Karpas-422 (cell line): ENCODE measurements at regions not wholly inside any gene's neighbourhood (a gene's known extent, or its start where the extent isn't known, plus 50 kb on each side); places are given as distances from the start of the nearest gene placed in this dataset.

ENCODE experiments used
- DNase-seq: peaks from one replicate; pipeline ENCODE4 v3.0.0-alpha.2; 2015
- H2AFZ ChIP-seq: fragments of 200-600 bp; sonication (generic); 2 replicates; pipeline ENCODE4 v1.6.1; 2014; ENCODE audit warnings: antibody characterized with exemption, low read length, mixed read lengths
- H3K27ac ChIP-seq: fragments of 200-600 bp; sonication (generic); 2 replicates; pipeline ENCODE4 v1.5.1; 2014; ENCODE audit warnings: mild to moderate bottlenecking, low read length, moderate library complexity
- H3K27me3 ChIP-seq: fragments of 200-600 bp; sonication (generic); 2 replicates; pipeline ENCODE4 v1.6.1; 2014; ENCODE audit warnings: low read length, mixed read lengths
- H3K36me3 ChIP-seq: fragments of 200-600 bp; sonication (generic); 2 replicates; pipeline ENCODE4 v1.6.1; 2014; ENCODE audit warnings: low read length, mixed read lengths; ENCODE audit not compliant: insufficient read depth
- H3K4me1 ChIP-seq: fragments of 200-600 bp; sonication (generic); 2 replicates; pipeline ENCODE4 v1.6.1; 2014; ENCODE audit warnings: mild to moderate bottlenecking, low read length, mixed read lengths
- H3K4me2 ChIP-seq: fragments of 200-600 bp; sonication (generic); 2 replicates; pipeline ENCODE4 v1.6.1; 2014; ENCODE audit warnings: low read length, low read depth, mild to moderate bottlenecking; ENCODE audit not compliant: poor library complexity, severe bottlenecking
- H3K4me3 ChIP-seq: fragments of 200-600 bp; sonication (generic); 2 replicates; pipeline ENCODE4 v1.5.1; 2014; ENCODE audit warnings: mild to moderate bottlenecking, antibody characterized with exemption, low read length, mixed read lengths
- H3K79me2 ChIP-seq: fragments of 200-600 bp; sonication (generic); 2 replicates; pipeline ENCODE4 v1.6.1; 2014; ENCODE audit warnings: mild to moderate bottlenecking, low read length, mixed read lengths
- H3K9ac ChIP-seq: fragments of 200-600 bp; sonication (generic); 2 replicates; pipeline ENCODE4 v1.6.0; 2014; ENCODE audit warnings: low read length
- H3K9me2 ChIP-seq: fragments of 200-600 bp; sonication (generic), shearing (Covaris generic); replicated peaks from 2 replicates; pipeline ENCODE4 v1.6.0; 2014; ENCODE audit warnings: mild to moderate bottlenecking, low read length, moderate library complexity; ENCODE audit not compliant: insufficient read depth
- H3K9me3 ChIP-seq: fragments of 300-700, 200-600 bp; sonication (generic); 2 replicates; pipeline ENCODE4 v1.6.1; 2014; ENCODE audit warnings: low read length, mixed read lengths
- H4K20me1 ChIP-seq: fragments of 200-600 bp; sonication (generic); 2 replicates; pipeline ENCODE4 v1.6.1; 2014; ENCODE audit warnings: mild to moderate bottlenecking, antibody characterized with exemption, low read length, low read depth; ENCODE audit not compliant: insufficient read depth

DNA sequence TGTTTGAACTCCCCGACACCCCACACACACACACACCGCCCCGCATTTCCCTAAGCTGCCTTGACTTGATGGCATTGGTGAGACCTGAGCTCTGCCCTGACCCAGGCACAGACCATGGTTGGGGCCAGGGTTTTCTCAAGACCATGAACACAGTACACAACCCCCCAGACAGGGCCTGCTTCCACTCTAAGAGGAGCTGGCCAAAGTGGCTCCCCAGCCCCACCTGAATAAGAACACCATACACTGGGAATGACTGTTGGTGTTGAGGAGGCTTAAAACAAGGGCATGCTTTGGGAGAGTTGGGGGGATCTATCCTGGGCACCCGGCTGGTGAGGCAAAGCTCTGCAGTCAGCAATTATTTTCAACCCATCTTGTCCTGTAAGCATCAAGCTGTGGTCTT lies 77.6 kb upstream of the SYT6 start:
- no peak overlapping the region for H2AFZ ChIP-seq
- no peak overlapping the region for H3K9ac ChIP-seq
- H3K4me1 ChIP-seq, result peaks cover 8% of the 10 kb centered on the region
- H3K27me3 ChIP-seq, result no peaks in the 10 kb centered on the region
- H3K4me2 ChIP-seq, result no peak overlapping the region
- no peaks in the 10 kb centered on the region for H4K20me1 ChIP-seq
- H3K79me2 ChIP-seq, result no peaks in the 10 kb centered on the region
- DNase-seq, result no peak
- no peaks in the 10 kb centered on the region for H3K9me2 ChIP-seq
- no peaks in the 10 kb centered on the region for H3K36me3 ChIP-seq
- no peak overlapping the region for H3K4me3 ChIP-seq
- no peak overlapping the region for H3K27ac ChIP-seq
- H3K9me3 ChIP-seq, result no peaks in the 10 kb centered on the region

DNA sequence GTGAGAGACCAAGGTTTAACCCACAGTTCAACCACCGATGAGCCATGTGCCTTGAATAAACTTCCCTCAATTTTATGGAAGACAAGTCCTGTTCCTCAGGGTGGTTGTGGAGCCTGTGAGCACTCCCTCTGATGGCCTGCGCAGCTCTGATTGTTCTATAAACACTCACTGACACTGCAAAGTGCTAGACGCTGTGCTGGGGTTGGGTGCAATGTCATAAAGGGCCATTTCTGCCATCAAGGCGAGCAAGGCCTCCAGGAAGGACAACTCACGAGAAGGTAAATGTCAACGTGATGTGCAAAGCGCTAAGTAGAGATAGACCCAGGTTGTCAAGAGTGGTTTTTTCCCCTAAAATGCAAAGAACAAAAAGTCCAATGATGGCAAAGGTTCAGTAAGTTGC lies 75.7 kb upstream of the SYT6 start:
- Histone ChIP-seq H2AFZ (no peak overlapping the region), H4K20me1 (no peaks in the 10 kb centered on the region), H3K27me3 (no peaks in the 10 kb centered on the region), H3K36me3 (no peaks in the 10 kb centered on the region), H3K4me1 (peaks cover 2% of the 10 kb centered on the region), H3K9me3 (no peaks in the 10 kb centered on the region), H3K4me3 (no peak overlapping the region), H3K79me2 (no peaks in the 10 kb centered on the region), H3K9ac (no peak overlapping the region), H3K9me2 (no peaks in the 10 kb centered on the region), H3K27ac (no peak overlapping the region), H3K4me2 (no peak overlapping the region)
- DNase-seq, result no peak

DNA sequence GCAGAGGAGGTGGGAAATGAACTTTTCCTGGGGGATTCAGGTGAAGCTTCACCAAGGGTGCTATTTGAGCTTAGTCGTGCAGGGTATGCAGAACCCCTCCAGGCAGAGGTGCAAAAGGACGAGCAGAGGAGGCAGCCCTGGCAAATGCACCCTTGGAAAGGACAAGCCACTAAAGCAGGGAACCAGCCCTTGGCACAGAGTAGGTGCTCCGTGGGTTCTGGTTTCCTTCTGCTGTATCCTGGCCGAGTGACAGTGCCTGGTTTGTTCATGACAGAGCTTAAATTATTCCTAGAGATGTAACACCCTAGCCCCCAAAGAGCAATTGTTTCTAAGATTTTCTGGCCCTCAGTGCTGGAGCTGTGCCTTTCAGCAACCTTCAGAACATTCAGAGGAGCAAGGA lies 73.4 kb upstream of the SYT6 start:
- no peak overlapping the region for H3K27ac ChIP-seq
- no peak overlapping the region for H3K4me3 ChIP-seq
- DNase-seq, result no peak
- H3K4me1 ChIP-seq, result no peaks in the 10 kb centered on the region
- H3K9me3 ChIP-seq, result no peaks in the 10 kb centered on the region
- no peaks in the 10 kb centered on the region for H3K79me2 ChIP-seq
- H3K27me3 ChIP-seq, result no peaks in the 10 kb centered on the region
- H2AFZ ChIP-seq, result no peak overlapping the region
- H4K20me1 ChIP-seq, result no peaks in the 10 kb centered on the region
- H3K36me3 ChIP-seq, result no peaks in the 10 kb centered on the region
- no peak overlapping the region for H3K9ac ChIP-seq
- H3K4me2 ChIP-seq, result no peak overlapping the region
- H3K9me2 ChIP-seq, result no peaks in the 10 kb centered on the region

DNA sequence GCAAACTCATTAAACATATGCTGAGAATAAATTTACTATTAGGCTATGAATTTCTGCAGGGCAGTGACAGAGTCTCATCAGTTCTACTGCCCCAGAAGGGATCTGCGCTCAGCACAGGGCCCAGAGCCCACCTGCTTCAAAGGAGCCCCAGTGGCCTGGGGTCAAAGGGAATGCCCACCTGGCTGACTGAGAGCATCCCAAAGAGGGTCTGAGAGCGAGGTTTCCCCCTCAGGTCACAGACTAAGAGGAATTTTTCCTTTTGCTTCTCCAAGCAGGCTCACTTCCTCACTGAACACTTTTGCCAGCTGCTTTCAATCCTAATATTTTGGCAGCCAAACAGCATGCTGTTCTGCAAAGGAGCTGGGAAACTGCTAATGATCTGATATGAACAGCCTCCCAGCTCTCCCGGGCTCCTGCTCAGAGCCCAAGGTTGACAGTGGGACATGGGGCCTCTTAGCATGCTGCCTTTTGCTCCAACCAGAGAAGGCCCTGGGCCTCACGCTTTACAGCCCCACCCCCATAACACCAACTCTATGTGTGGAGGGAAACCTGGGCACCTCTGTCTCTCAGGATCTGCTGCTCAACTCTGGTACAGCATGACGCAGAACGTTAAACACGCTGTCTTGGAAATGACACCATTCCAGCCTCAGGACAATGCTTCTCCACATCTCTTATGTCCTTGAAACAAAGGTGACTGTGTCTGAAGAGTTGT lies 70.7 kb upstream of the SYT6 start:
- H3K9me2 ChIP-seq, result no peaks in the 10 kb centered on the region
- H3K9me3 ChIP-seq, result no peaks in the 10 kb centered on the region
- H3K4me2 ChIP-seq, result no peak overlapping the region
- no peak overlapping the region for H3K4me3 ChIP-seq
- no peak overlapping the region for H3K9ac ChIP-seq
- H3K27ac ChIP-seq, result no peak overlapping the region
- no peaks in the 10 kb centered on the region for H3K27me3 ChIP-seq
- no peaks in the 10 kb centered on the region for H4K20me1 ChIP-seq
- H3K79me2 ChIP-seq, result no peaks in the 10 kb centered on the region
- H3K36me3 ChIP-seq, result no peaks in the 10 kb centered on the region
- H2AFZ ChIP-seq, result no peak overlapping the region
- H3K4me1 ChIP-seq, result no peaks in the 10 kb centered on the region
- no peak for DNase-seq

DNA sequence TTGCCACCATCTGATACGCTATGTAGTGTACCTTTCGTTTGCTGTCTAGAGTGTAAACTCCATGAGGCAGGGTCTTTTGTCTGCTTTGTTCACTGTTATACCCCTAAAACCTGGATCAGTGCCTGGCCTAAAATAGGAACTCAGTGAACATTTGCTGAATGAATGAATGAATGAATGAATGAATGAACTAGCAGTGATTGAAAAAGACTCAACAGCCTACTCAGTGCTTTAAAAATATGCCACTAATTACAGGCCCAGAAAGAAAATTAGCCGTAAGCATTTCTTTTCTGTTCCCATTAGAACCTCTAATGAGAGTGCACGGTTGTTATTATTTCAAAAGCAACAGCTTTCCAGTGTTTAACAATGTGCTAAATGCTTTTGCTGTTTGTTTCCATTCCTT lies 69.3 kb upstream of the SYT6 start:
- Histone ChIP-seq H3K9me2 (no peaks in the 10 kb centered on the region), H2AFZ (no peak overlapping the region), H3K9ac (no peak overlapping the region), H3K27me3 (no peaks in the 10 kb centered on the region), H3K4me3 (no peak overlapping the region), H3K4me1 (no peaks in the 10 kb centered on the region), H4K20me1 (no peaks in the 10 kb centered on the region), H3K9me3 (no peaks in the 10 kb centered on the region), H3K36me3 (no peaks in the 10 kb centered on the region), H3K4me2 (no peak overlapping the region), H3K79me2 (no peaks in the 10 kb centered on the region), H3K27ac (no peak overlapping the region)
- DNase-seq, result no peak

DNA sequence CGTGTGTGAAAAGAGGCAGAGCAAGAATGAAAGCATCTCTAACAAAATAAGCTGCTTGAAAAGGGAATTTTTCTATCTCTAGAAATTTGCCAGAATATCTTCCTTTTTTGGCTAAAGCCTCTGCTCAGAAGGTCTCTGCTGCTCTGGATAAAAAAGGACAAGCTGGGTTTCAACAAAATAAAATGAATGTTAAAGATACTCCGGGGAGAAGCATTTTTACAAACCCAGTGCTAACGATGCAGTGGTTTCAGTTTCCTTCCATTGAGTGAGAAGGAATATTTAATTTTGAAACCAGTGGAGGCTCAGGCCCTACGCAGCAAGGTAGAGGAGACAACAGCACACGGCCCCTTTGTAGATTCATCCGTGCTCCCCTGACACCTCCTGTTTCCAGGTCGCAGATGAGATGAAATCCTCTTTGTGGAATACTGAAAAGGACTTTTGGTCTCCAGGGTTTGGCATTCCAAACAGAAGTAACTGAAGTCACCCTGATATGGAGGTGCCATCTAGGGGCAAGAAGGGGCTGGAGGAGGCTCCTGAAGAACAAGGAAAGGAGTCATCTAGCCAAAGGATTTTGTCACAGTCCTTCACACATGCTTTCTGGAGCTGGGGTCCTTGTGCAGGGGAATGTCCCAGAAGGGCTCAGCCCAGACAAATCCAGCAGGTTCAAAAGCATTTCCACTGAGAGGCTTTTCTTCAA lies 65.7 kb upstream of the SYT6 start:
- no peaks in the 10 kb centered on the region for H3K27me3 ChIP-seq
- H3K4me1 ChIP-seq, result no peaks in the 10 kb centered on the region
- H2AFZ ChIP-seq, result no peak overlapping the region; the same call in 1 of the 2 replicates
- H4K20me1 ChIP-seq, result no peaks in the 10 kb centered on the region
- no peaks in the 10 kb centered on the region for H3K9me3 ChIP-seq
- no peak overlapping the region for H3K4me2 ChIP-seq
- no peak overlapping the region for H3K4me3 ChIP-seq
- H3K36me3 ChIP-seq, result no peaks in the 10 kb centered on the region
- no peak overlapping the region for H3K27ac ChIP-seq
- no peaks in the 10 kb centered on the region for H3K79me2 ChIP-seq
- no peaks in the 10 kb centered on the region for H3K9me2 ChIP-seq
- no peak for DNase-seq
- H3K9ac ChIP-seq, result no peak overlapping the region

DNA sequence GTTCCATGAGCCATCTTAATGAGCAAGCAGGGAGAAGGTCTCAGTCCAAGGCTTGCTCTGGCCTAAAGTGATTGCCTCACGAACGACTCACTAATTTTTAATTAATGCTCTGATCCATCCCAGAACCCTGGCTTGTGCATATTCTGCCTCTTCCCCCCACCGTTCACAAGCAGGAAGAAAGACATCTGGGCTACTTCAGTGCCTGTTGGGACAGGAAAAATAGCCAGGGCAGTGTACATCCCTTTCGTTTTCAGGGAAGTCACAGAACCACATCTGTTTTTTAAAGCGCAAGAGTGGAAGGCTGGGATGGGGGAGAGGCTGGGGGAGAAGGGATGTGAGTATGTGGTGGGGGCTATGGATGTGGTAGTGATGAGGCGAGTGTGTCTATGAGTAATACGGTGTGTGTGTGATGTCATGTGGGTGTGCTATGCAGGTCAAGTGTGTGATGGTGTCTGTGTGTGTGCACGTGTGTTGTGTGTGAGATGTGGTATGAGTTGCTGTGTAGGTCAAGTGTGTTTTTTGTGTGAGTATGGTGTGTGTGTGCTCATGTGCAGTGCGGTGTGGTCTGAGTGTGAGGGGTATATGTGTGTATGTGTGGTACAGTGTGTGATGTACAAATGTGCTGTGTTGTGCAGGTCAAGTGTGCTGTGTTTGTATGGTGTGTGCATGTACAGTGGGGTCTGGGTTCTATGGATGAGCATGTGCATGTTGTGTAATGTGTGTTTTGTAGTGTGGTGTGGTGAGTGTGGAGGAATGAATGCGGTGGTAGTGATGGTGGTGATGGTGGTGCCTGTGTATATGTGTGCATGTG lies 64.9 kb upstream of the SYT6 start:
- Histone ChIP-seq H4K20me1 (no peaks in the 10 kb centered on the region), H3K27ac (no peak overlapping the region), H3K27me3 (no peaks in the 10 kb centered on the region), H3K9ac (no peak overlapping the region), H2AFZ (no peak overlapping the region), H3K36me3 (no peaks in the 10 kb centered on the region), H3K9me3 (no peaks in the 10 kb centered on the region), H3K79me2 (no peaks in the 10 kb centered on the region), H3K4me2 (no peak overlapping the region), H3K4me3 (no peak overlapping the region), H3K9me2 (no peaks in the 10 kb centered on the region), H3K4me1 (no peaks in the 10 kb centered on the region)
- no peak for DNase-seq

DNA sequence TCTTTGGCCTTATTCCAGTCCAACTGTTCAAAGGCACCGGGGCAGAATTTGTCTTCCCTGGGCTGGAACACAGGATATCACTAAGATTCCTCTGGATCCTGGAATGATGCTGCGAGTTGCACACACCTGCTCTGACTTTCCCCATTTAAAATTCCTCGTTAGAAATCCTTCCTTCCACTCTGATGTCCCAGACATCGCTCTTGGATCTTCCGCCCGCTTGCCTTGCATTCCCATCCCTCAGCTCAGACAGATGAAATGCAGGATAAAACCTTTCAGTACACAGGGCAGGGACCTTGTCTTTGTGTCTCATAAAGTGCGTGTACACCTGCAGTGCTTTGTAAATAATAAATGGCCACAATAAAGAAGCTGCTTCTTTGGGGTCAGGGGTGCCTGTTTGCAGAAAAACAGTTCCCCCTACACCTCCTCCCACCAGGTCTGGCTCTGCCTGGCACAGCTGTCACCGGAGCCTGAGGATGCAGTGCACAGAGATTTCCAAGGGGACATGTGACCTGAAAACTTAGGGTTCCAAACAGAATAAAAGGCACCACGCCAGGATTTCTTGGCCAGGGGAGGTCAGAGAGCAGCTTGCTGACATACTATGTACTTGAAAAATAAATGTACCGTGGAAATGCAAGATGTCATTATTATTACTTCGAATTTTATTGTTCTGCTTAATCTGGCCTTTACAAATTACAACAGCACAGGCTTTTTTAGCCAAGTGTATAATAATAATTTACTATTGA lies 62.9 kb upstream of the SYT6 start:
- no peak overlapping the region for H2AFZ ChIP-seq
- no peak overlapping the region for H3K9ac ChIP-seq
- H3K4me1 ChIP-seq, result no peaks in the 10 kb centered on the region
- H3K4me2 ChIP-seq, result no peak overlapping the region
- no peaks in the 10 kb centered on the region for H3K36me3 ChIP-seq
- H3K79me2 ChIP-seq, result no peaks in the 10 kb centered on the region
- no peak overlapping the region for H3K27ac ChIP-seq
- H3K9me3 ChIP-seq, result no peaks in the 10 kb centered on the region
- H3K4me3 ChIP-seq, result no peak overlapping the region
- no peaks in the 10 kb centered on the region for H4K20me1 ChIP-seq
- H3K27me3 ChIP-seq, result no peaks in the 10 kb centered on the region
- H3K9me2 ChIP-seq, result no peaks in the 10 kb centered on the region
- DNase-seq, result no peak
